Ovary (tissue), 7 donors: ENCODE measurements at regions not wholly inside any gene's neighbourhood (a gene's known extent, or its start where the extent isn't known, plus 50 kb on each side); places are given as distances from the start of the nearest gene placed in this dataset.

Experiments used
- DNase-seq, 5 donors: peaks; one replicate each; pipeline ENCODE4 v3.0.0-alpha.2; 2019 to 2020
- H3K27ac ChIP-seq, 2 donors: fragments of 200-600 bp; one replicate each; pipeline versions ENCODE4 v1.5.1 to v1.8.0; 2019 to 2022
- H3K27me3 ChIP-seq: fragments of 200-600 bp; one replicate; pipeline ENCODE4 v1.8.0; 2022
- H3K36me3 ChIP-seq: fragments of 200-600 bp; sonication (generic); one replicate; pipeline ENCODE4 v1.5.1; 2019
- H3K4me1 ChIP-seq: one replicate; pipeline ENCODE4 v1.8.1; 2013; ENCODE audit warnings: mild to moderate bottlenecking, moderate library complexity; ENCODE audit not compliant: insufficient read depth
- H3K4me3 ChIP-seq: fragments of 200-600 bp; sonication (generic); one replicate; pipeline ENCODE4 v1.5.1; 2017
- H3K9me3 ChIP-seq, 2 donors: fragments of 200-600 bp in 1 of 2; sonication (generic) in 1 of 2; one replicate each; pipeline versions ENCODE4 v1.5.1 to v1.8.1; 2013 to 2019; ENCODE audit warnings: mild to moderate bottlenecking in 1 of 2, moderate library complexity in 1 of 2
- EP300 ChIP-seq: sonication (generic); formaldehyde crosslinking; IDR thresholded peaks from one replicate; pipeline ENCODE4 v1.6.1; 2017; ENCODE audit warnings: antibody characterized with exemption
- POLR2A ChIP-seq: fragments of 450-650 bp; IDR thresholded peaks from one replicate; pipeline ENCODE4 v1.6.1; 2017; ENCODE audit warnings: antibody characterized with exemption, mild to moderate bottlenecking, moderate library complexity
- WGBS, 3 donors: extraction: QIAGEN DNeasy Blood & Tissue Kit in 1 of 3; methylation state at CpG; one replicate each; pipeline versions ENCODE4 v1.1.5 to v1.1.7; 2013 to 2017; 5-methylcytosine and 5-hydroxymethylcytosine counted together
- intact Hi-C, 4 donors: fragments of 100-400 bp; cut with DNase I; formaldehyde crosslinking; loops; one replicate each; pipeline versions ENCODE4 v1.11.0 to v1.15.1; 2022 to 2023
- TF ChIP-seq, protein P1 (sequence below), 3 donors: fragments of 450-650 bp in 2 of 3; fragments of 200-600 bp in 1 of 3; IDR thresholded peaks; one replicate each; pipeline versions ENCODE4 v1.5.1 to v1.8.0; 2016 to 2022; ENCODE audit warnings: antibody characterized with exemption in 3 of 3, mild to moderate bottlenecking in 1 of 3
- donor health status: DM: no; HTN: no; CAD: no; lungs with moderate emphysema.
- donor health status: DM: no; HTN: no; CAD: no.
- donor health status: Bipolar disorder and iron deficiency.
- donor health status: DM: no; HTN: no; CAD: no.
- donor health status: DM: yes; HTN: yes; CAD: no.

DNA sequence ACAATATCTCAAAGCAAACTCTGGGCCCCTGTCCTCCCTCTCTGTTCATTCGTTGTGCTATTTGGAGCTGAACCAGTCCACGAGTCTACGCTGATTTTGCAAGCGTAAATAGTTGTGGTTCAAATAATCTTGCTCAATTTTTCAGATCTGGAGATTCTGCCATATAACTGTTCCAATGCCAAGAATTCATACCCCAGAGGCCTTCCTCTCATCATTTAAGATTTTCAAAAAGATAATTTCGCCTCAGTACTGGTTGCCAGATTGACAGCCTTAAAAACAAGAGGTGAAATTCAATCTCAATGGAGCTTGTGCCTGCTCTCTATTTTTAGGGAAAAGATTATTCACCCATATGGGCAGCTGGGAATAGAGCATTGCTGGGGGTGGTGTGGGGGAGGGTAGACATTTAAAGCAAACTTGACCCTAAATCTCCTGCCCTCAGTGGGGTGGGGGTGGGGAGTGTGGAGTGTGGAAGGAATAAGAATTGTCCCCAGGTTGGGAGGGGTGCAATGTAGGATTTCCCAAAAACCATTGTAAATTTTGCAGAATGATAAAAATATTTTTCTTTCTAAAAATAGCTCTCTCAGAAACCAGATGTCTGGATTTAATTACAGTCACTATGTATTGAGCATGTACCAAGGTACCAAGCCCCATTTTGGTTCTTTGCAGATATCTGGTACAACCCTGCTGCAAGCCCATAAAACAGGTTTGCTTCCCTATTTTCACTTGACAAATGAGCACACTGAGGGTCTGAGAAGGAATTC, 104.7 kb upstream of the EEPD1 start:
- intact Hi-C loops: no loop called here
- H3K27me3 ChIP-seq: no peaks in the 10 kb centered on the region
- no peaks in the 10 kb centered on the region for H3K9me3 ChIP-seq
- no peak overlapping the region for H3K4me3 ChIP-seq
- H3K4me1 ChIP-seq: peaks cover 2% of the 10 kb centered on the region
- WGBS, 3 donors: 44 to 57% (median 52%) methylated on average over 5 of the region's 5 CpGs
- DNase-seq: no peak
- H3K27ac ChIP-seq: no peak overlapping the region
- no peaks in the 10 kb centered on the region for H3K36me3 ChIP-seq
- TF ChIP-seq, protein P1, sequence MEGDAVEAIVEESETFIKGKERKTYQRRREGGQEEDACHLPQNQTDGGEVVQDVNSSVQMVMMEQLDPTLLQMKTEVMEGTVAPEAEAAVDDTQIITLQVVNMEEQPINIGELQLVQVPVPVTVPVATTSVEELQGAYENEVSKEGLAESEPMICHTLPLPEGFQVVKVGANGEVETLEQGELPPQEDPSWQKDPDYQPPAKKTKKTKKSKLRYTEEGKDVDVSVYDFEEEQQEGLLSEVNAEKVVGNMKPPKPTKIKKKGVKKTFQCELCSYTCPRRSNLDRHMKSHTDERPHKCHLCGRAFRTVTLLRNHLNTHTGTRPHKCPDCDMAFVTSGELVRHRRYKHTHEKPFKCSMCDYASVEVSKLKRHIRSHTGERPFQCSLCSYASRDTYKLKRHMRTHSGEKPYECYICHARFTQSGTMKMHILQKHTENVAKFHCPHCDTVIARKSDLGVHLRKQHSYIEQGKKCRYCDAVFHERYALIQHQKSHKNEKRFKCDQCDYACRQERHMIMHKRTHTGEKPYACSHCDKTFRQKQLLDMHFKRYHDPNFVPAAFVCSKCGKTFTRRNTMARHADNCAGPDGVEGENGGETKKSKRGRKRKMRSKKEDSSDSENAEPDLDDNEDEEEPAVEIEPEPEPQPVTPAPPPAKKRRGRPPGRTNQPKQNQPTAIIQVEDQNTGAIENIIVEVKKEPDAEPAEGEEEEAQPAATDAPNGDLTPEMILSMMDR (IDR thresholded peaks at IDR 0.05): no peak
- TF ChIP-seq EP300: no peak
- TF ChIP-seq POLR2A: no peak

DNA sequence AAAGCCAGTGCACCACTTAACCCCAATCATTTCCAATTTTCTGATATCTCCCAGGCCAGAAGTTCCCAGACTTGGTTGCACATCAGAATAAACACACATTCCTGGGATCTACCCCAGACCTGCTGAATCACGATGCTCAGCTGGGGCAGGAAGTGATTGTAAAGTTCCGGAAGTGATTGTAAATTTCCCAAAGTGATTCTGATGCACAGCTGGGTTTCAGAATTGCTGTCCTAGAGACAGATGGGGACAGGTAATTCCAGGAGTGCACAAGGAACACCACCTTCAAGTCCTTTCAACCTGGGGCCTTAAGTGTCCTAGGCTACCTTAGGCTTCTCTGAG, 104.2 kb upstream of the EEPD1 start:
- no peak overlapping the region for H3K27ac ChIP-seq
- intact Hi-C loops: no loop called here
- no peaks in the 10 kb centered on the region for H3K36me3 ChIP-seq
- no peak for DNase-seq
- H3K4me3 ChIP-seq: no peak overlapping the region
- peaks cover 2% of the 10 kb centered on the region for H3K4me1 ChIP-seq
- 56 to 68% (median 58%) methylated on average over 2 of the region's 2 CpGs for WGBS, 3 donors
- no peaks in the 10 kb centered on the region for H3K9me3 ChIP-seq
- TF ChIP-seq EP300: no peak
- TF ChIP-seq, protein P1 (IDR thresholded peaks at IDR 0.05): no peak
- TF ChIP-seq POLR2A: no peak
- no peaks in the 10 kb centered on the region for H3K27me3 ChIP-seq

DNA sequence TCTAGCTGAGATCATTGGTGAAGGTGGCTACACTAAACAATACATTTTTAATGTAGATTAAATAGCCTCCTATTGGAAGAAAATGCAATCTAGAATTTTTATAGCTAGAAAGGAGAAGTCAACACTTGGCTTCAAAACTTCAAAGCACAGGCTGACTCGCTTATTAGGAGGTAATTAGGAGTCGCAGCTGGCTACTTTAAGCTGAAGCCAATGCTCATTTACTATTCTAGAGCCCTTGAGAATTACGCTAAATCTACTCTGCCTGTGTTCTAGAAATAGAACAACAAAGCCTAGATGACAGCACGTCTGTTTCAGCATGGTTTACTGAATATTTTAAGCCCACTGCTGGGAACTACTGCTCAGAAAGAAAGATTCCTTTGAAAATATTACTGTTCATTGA, 101.6 kb upstream of the EEPD1 start:
- Histone ChIP-seq H3K36me3 (no peaks in the 10 kb centered on the region), H3K4me1 (peaks cover 1% of the 10 kb centered on the region), H3K27me3 (no peaks in the 10 kb centered on the region), H3K9me3 (no peaks in the 10 kb centered on the region), H3K4me3 (no peak overlapping the region), H3K27ac (no peak overlapping the region)
- TF ChIP-seq, protein P1 (IDR thresholded peaks at IDR 0.05): no peak
- TF ChIP-seq POLR2A: no peak
- intact Hi-C loops: no loop called here
- DNase-seq: no peak
- 37 to 59% (median 47%) methylated on average over 4 of the region's 4 CpGs for WGBS, 3 donors

DNA sequence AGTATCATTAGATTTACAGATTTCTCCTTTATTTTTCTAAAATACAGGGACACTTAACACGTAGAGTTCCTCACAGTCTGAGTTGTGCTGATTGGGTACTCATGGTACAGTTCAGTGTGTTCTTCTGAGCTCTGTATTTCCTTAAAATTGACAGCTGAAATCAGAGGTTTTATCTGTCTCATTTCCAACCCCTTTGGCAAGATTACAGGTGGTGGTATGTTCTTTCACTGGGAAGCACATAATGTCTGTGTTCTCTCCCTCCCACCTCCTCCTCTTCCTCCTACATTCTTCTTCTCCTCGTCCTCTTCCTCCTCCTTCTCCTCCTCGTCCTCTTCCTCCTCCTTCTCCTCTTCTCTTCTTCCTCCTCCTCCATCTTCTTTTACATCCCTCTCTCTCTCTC, 99.5 kb upstream of the EEPD1 start:
- Histone ChIP-seq H3K27me3 (no peaks in the 10 kb centered on the region), H3K4me1 (peaks cover 1% of the 10 kb centered on the region), H3K9me3 (no peaks in the 10 kb centered on the region), H3K27ac (no peak overlapping the region), H3K36me3 (no peaks in the 10 kb centered on the region), H3K4me3 (no peak overlapping the region)
- TF ChIP-seq EP300 (no peak), POLR2A (no peak)
- TF ChIP-seq, protein P1 (IDR thresholded peaks at IDR 0.05): no peak
- 36 to 60% (median 57%) methylated on average over 3 of the region's 3 CpGs for WGBS, 3 donors
- DNase-seq: no peak
- intact Hi-C loops: no loop called here
